GM21576 (cell line): ENCODE measurements at regions not wholly inside any gene's neighbourhood (a gene's known extent, or its start where the extent isn't known, plus 50 kb on each side); places are given as distances from the start of the nearest gene placed in this dataset.

ENCODE experiments used
- ATAC-seq: cut with Tn5 transposase; IDR thresholded peaks from one replicate; pipeline ENCODE4 v1.9.1; 2021; ENCODE audit warnings: mild to moderate bottlenecking, moderate library complexity; ENCODE audit not compliant: unreplicated experiment

DNA sequence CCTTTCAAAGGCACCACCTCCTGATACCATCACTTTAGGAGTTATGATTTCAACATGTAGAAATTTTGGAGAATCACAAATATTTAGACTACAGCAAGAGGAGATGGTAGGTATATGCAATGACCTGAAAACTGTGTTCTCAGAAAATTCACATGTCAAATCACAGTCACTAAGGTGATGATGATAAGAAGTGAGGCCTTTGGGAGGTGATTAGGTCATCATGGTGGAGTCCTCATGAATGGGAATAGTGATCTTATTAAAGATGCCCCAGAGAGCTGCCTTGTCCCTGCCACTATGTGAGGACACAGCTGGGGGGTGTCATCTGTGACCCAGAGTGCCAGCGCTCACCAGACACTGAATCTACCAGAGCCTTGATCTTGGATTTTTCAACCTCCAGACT is 513.5 kb upstream of the TUSC1 start:
- no peak for ATAC-seq

DNA sequence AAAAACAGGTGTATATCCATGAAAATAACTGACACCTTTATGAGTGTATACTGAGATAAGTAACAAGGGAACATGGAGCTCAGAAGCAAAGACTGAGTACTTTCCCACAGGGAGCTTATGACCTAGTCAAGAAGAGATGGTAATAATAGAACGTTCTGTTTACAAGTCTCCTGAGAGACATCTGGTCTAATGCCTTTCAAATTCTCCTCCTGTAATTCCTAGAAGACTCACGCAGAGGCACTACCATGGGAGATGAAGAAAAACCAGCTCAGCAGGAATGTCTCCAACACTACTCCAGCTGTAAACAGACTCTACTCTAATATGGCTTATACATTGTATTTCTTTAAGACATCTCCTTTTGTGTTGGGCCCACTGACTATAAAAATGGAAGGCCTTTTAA is 503.6 kb upstream of the TUSC1 start:
- ATAC-seq, result no peak

DNA sequence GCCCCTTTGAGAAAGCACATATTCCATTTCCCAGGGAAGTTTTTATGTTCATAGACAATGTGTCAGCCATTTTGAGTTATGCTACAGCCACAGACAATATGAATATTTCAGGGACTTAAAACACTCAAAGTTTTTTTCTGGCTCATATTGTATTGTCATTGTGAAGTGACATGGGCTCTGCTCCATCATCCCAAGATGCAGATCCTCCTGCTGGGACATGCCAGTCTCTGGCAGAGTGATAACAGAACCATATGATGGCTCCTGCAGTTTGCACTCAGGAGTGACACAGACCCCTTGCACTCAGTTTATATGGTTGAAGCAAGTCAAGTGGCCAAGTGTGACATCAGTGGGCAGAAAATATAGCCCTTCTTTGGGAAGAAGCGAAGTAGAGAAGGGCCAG is 498.4 kb upstream of the TUSC1 start:
- no peak for ATAC-seq

DNA sequence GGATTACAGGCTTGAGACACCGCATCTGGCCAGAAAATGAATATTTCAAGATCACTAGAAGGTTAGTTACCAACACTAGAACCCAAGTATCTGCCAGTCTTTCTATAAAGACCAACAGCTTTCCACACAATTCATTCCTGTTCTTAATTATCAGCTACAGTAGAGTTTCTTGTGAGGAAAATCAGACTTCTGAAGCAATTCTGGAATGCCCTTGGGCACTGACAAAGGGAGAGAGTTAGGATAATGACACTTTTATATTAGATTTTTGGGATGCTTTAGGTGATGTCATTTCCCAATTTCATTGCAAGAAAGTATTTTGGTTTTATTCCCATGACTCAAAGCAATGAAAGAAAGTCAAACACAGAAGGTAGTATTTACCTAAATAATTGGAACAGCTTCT is 497.0 kb upstream of the TUSC1 start:
- ATAC-seq, result no peak

DNA sequence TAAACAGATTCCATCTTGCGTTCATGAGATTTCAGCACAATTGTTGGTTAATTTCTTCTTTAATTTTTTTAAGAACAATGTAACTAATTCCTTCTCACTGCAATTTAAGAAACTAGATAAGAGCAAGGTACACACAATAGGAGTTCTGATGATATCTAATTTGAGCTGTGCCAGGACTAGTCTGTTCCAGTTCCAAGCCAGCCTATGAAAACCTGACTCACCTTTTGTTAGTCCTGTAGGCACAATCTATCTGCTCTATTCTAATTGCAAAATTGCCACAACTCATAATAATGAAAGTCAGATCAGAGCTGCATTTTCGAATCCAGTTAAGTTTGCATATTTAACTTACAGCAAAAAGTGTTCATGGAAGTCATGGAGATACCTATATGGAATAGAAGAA is 494.1 kb upstream of the TUSC1 start:
- no peak for ATAC-seq

DNA sequence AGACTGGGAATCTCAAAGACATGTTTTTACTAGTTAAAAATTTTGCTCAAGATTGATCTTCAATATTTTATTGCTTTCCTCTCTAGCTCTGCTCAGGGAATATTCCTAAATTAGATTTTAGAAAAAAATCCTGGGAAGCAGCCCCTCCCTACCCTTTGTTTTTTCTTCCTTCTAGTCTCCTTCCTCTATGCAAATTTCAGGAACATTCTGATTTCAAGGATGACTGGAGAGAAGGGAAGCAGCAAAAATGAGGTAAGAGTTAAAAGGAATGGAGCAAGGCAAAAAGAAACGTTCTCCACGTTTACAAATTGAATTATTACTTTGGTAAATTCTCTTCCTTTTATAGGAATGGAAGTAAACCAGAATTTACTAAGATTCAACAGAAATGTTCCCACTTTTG is 493.4 kb upstream of the TUSC1 start:
- ATAC-seq, result no peak

DNA sequence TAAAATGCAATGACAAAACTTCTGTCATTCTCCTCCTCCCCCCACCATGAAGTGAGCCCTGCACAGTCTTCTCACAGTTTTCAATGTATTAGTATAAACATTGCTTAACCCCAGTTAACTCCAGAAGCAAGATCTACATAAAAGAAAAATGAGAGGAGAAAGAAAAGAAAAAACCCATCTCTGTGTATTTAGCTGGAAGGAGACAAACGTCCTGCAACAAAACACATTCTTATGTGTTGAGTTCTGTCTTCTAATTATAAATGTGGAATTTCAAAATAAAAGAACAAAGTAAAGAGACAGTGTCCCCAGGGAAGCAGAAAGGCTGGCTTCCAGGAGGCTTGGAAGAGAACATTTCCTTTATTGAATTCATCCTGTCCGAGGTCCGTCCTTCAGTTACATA is 491.9 kb upstream of the TUSC1 start:
- ATAC-seq, result no peak

DNA sequence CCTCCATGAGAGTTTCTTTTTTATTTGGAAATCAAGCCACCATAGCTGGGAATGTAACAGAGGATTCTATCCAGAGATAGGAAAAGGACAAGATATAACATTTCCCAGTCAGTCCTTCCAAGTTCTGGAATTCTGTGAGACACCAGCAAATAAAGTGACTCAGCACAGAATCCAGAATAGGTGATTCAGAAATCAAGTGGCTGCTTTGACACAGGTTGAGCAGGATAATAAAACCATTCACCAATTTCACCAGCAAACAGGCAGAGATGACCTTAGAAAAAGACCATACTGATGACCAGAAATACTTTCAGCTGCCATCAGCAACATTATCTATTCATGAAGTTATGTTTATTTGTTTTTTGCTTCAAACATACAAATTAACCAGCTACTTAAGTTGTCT is 491.5 kb upstream of the TUSC1 start:
- ATAC-seq, result no peak

DNA sequence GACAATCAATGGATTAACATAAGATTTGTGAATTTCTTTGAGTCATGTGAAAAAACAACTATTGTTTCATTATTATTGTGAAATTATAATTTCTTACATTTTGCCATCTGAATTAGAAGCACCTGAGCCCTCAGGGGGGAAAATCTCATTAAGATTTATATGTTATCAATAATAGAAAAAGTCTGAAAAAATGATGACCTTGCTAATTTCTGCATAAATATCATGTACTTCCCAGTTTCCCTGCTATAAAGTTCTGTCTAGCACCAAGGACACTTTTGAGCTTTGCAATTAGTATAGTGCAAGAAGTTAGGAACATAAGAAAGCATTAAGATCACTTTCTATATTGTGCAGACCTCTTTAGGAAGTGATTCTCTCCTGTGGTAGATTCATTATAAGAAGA is 488.3 kb upstream of the TUSC1 start:
- ATAC-seq, result no peak

DNA sequence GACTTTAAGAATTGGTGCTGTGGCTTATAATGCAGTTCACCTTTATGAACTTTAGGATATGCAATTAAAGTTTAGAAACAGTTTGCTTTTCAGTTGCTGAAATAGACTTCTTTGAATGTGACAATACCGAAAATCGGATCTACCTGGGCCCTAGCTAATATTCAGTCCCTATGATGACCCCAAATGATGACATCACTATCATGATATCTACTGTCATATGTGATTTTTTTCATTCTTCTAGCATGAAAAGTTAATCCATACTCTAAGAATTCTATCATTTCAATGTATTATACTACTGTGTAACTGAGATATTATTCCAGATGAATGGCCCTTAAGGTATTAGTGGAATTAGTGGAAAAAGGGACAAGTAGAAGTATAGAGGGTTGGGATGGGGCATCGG is 487.2 kb upstream of the TUSC1 start:
- ATAC-seq, result no peak

DNA sequence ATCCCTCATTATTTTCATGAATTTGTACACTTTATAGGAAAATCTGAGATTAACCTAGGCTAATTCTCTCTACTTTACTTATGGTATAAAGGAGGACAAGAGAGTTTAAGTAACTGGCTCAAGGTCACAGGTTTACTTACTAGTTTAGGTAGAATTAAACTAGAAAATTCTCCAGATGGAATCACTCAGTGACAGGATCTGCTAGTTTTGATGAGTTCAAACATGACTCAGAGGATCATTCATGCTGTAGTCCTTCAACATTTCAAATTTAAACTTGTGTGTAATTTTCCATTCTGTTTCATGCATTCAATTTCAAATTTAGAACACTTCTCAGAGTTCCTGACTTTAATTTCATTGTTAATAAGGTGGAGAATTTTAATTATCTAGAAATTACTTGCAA is 485.7 kb upstream of the TUSC1 start:
- ATAC-seq, result no peak

DNA sequence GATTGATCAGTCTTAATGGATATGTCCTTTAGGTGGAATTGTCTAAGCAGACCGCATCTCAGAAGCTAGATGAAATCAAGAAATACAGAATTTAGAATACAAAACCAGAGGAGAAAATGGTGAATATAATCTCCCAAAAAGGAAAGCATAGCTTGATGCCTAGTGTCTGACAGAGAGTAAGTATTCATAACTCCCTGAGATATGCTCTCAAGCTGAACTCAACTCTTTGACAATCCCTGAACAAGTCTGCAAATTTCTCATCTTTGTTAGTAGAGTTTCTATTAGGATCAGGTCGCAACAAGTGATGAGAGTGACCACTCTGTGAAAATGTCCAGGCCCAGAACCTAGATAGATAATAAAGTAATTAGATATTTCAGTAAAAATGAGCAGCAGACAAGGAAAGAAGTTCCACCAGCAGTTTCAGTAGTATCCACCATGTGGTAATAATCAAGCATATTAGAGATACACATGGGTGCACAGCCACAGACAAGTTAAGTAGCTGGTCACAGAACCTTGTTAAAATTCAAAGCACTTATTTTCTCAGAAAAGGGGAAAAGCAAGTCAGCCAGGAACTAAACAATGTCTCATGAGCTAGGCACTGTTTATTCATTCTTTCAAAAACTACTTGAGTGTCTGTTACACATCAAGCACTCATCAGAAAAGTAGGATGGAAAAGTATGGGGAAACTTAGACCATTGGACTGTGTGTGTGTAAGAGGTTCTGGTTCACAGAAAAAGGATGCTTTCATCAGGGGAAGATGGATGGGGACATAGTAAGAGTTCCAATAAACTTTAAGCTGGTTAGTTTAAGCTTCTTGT is 481.5 kb upstream of the TUSC1 start:
- ATAC-seq, result no peak

DNA sequence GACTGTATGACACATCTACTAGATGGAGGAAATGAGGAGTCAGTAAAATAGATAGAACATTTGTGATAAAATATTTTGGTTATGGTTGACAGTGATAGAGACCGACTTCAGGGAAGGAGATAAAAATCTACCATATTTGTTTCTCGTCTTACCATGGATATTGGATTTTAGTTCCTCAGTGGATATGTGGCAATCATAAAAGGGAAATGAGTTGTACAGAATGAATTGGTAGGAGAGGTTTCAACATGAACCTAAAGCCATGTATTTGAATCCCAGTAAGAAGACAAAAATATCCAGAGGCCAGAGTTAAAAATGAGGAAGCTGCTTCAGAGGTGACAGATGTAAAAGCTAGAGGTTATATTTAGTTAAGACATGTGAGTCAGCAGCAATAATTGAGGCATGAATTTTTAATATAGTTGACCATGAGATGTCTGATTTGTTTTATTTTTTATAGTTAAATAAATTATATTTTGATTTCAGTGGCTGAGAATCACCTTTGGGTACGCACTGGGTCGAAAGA is 480.4 kb upstream of the TUSC1 start:
- ATAC-seq, result no peak

DNA sequence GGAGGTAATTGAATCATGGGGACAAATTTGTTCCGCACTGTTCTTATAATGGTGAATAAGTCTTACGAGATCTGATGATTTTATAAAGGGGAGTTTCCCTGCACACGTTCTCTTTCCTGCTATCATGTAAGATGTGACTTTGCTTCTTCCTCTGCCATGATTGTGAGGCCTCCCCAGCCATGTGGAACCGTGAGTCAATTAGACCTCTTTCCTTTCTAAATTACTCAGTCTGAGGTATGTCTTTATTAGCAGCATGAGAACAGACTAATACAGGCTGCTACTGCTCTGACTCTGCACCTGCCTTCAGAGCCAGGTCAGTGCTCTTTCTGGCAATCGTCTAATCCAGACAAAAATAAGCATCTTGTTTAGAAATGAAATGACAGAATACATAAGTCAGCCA is 479.2 kb upstream of the TUSC1 start:
- ATAC-seq, result no peak

DNA sequence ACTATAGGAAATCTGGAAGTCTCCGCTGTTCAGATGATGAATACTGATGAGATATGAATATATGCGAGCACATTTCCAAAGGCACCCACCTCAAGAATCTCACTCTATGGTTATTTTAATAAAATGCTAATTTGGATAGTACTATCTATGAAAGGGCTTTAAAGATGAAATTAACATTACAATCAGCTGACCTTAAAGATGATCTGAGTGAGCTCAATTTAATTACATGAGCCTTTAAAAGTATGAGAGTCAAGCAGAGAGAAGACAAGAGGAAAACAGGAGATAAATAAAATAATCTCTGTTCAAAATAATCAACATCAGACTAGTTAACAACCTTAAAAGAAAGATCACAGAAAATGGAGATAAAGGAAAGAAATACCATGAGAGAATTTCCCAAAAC is 474.1 kb upstream of the TUSC1 start:
- ATAC-seq, result no peak

DNA sequence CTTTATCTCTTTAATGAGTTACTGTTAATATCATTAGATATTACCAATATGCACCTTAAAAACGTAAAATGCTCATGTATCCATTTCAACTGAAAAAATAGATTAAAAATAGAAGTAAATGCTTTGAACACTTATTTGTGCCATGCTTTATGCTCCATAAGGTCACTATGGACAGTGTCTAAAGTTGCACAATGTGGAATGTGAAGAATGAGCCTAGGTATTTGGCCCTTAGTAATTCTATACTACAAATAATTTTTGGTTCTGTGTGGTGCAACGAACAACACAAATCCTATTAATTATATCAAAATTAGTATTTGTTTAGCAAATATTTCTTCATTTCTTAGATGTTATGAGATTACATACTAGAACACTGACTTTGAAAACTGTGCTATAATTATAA is 469.9 kb upstream of the TUSC1 start:
- ATAC-seq, result no peak

DNA sequence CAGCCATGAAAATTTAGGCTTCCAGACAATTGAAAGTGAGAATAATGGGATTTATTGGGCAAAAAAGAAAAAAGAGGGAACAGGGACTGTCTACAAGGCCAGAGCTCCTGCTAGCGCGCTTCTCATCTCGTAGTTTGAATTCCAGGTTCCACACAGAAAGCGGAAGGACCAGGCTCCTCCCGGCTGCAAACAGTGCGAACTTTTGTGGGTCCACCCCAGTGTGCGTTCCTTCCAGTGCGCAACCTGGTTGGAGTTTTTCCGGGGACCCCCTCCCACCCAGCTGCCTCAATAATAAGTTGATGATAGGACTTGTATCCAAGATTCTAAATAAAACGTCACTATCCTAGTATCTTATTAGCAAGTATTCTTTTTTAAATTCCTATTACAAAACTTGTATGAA is 467.7 kb upstream of the TUSC1 start:
- no peak for ATAC-seq

DNA sequence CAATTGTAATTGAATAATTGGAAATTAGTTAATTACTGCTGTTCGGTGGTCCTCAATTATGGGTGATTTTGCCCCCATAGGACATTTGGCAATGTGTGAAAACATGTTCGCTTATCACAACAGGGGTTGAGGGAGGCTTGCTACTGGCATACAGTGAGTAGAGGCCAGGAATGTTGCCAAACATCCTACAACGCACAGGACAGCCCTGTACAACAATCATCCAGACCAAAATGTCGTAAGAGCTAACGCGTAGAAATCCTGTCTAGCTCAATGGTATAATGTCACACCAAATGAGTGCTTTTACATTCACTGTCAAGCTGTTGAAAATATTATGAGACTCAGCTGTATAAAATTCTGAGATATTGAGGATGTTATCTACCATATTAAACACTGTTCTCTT is 464.4 kb upstream of the TUSC1 start:
- ATAC-seq, result no peak

DNA sequence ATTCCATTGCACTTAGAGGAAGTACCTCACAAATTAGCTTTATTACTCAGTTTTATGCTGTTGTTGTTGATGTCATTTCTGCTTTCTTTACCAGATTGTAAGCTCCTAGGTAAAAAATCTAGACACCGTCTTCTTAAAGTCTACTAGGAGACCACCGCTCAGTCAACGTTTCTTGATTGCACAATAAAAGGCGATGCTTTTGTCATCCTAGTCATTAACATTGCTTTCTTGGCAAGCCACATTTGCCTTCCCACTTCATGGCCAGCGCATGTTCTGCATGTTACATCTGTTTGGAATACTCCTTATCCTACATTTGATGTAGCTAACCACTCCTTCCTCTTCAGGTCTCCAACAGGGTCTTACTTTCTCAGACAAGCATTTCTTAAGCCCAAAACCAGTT is 464.0 kb upstream of the TUSC1 start:
- no peak for ATAC-seq

DNA sequence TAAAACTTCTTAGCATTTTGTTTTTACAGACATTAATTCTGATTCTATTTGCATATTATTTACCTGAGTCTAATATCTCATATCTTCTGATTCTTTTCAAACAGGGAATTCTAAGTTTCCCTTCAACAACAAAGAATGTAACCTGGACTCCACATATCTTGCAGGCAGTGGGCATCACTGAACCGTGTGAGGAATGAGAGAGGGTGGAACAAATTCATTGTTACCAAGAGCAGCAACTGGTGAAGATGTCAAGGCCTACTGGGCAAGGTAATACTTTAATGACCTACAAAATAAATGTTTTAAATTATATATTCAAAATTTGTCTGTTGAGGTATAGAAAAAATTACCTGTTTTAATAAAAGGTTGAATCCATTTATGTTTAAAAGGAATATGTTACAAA is 455.3 kb upstream of the TUSC1 start:
- ATAC-seq, result no peak

DNA sequence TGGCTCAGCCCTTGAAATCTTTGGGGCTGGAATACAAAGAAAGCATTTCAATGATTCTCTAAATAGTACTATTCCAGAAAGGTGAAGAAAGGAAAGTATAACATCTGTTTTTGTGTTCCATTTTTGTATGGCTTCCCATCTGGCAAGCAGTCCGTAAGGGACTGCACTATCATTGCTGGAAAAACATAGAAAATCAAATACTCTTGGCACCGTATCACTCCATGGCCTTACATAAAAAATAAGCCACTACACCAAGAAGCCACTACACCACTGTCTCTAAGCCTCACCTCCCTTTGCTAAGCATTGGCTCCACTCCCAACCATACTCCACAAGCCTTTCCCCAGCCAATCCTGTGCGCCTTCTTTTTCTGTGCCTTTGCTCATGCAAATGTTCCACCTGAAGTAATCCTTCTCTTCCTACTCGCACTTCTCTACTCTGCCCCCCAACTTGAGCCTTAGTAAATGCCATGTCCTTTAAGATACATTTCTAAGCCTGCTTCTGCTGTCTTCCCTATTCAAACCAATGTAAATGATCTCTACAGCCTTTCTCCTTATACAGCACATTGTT is 454.6 kb upstream of the TUSC1 start:
- no peak for ATAC-seq

DNA sequence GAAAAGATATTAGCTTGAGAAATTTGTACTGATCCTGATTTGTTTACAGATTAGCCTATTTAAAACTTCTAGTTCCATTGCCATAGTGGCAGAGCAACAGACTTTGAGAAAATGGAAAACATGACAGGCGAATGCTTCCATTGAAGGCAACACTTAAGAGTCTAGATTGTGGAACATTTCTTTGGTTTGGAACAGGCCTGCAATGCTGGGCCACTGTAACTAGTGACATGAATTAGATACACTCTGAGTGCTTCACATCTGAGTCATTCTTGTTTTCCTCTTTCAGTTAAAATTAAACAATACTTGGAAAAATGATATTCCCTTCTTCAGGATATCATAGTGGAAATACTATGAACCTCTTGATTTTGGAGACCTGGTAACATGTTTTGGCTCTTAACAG is 453.6 kb upstream of the TUSC1 start:
- ATAC-seq, result no peak

DNA sequence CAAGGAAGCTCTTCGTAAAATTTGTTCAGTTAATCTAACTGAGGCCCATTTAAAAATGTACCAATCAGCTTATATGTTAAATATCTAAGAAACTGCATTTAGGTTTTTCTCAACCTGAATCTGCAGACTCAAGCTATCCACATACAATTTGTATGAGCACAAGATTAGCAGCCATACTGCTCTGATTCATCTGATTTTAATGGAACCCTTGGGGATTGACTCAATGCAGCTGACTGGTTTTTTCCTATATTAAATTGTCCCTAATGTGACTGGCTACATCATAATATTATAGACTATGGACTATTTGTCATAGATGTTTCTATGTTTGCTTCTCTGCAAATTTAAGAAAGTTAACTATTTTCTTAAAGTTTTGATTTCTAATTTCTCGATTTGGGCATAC is 451.0 kb upstream of the TUSC1 start:
- ATAC-seq, result no peak
